Large intestine (tissue), 3 donors: ENCODE measurements at regions not wholly inside any gene's neighbourhood (a gene's known extent, or its start where the extent isn't known, plus 50 kb on each side); places are given as distances from the start of the nearest gene placed in this dataset.

Source experiments
- DNase-seq, 2 donors: peaks; one replicate each; pipeline versions ENCODE4 v3.0.0 to v3.0.0-alpha.2; 2013
- H3K27ac ChIP-seq: one replicate; pipeline ENCODE4 v1.5.1; 2013; ENCODE audit warnings: low read length
- H3K27me3 ChIP-seq: 2 replicates; pipeline ENCODE4 v1.6.1; 2013; ENCODE audit warnings: low read length; ENCODE audit not compliant: control insufficient read depth, insufficient read depth
- H3K36me3 ChIP-seq: 2 replicates; pipeline ENCODE4 v1.6.1; 2013; ENCODE audit warnings: low read length; ENCODE audit not compliant: control insufficient read depth, insufficient read depth
- H3K4me1 ChIP-seq: one replicate; pipeline ENCODE4 v1.6.1; 2013; ENCODE audit warnings: low read length; ENCODE audit not compliant: control insufficient read depth, insufficient read depth
- H3K4me3 ChIP-seq: one replicate; pipeline ENCODE4 v1.5.1; 2013; ENCODE audit warnings: low read length
- H3K9me3 ChIP-seq: one replicate; pipeline ENCODE4 v1.6.1; 2013; ENCODE audit warnings: mild to moderate bottlenecking, low read depth, low read length, moderate library complexity; ENCODE audit not compliant: control insufficient read depth
- WGBS: methylation state at CpG from one replicate; pipeline ENCODE4 v1.1.5; 2013; ENCODE audit warnings: low lambda C conversion rate; ENCODE audit not compliant: insufficient coverage; 5-methylcytosine and 5-hydroxymethylcytosine counted together

DNA sequence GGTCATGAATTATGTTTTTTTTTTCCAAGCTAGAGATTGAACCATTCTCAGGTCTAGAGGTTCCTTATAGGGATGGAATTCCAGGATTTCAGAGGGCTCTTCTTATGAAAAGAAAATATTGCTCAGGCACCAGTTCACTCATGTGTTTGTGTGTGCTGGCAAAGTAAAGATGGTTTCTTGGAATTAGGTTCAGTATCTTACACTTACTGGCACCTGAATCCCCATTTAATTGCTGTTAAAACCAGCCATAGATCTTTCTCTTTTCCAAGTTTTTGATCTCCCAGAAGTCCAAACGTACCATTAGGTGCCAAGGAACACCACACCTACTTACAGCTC is 508.4 kb downstream of the CDH26 start:
- no peak overlapping the region for H3K27ac ChIP-seq
- no CpG with 5 or more reads among the region's 1 CpG for WGBS
- H3K27me3 ChIP-seq, result no peaks in the 10 kb centered on the region
- no peaks in the 10 kb centered on the region for H3K9me3 ChIP-seq
- no peaks in the 10 kb centered on the region for H3K36me3 ChIP-seq
- no peak for DNase-seq
- H3K4me3 ChIP-seq, result no peak overlapping the region
- no peaks in the 10 kb centered on the region for H3K4me1 ChIP-seq

DNA sequence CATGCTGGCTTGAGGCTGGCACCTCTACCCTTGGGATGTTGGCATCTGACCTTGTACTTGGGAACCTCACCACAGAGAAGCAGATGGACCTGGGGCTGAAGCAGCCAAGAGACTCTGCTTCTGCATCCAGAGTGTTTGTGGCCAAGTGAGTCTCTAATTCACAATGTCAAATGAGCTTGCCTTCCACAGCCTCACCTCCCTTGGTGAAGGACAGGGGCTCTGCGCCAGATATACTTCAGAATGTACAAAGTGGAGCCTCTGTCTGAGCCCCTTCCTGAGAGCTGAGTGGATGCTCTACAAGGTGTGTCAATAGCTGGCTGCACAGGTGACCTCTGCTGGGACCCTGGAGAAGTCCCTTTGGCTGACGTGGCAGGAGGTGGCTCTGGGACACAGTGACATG is 508.9 kb downstream of the CDH26 start:
- WGBS, result no CpG with 5 or more reads among the region's 2 CpGs
- Histone ChIP-seq H3K4me1 (no peaks in the 10 kb centered on the region), H3K36me3 (no peaks in the 10 kb centered on the region), H3K27me3 (no peaks in the 10 kb centered on the region), H3K27ac (no peak overlapping the region), H3K4me3 (no peak overlapping the region), H3K9me3 (no peaks in the 10 kb centered on the region)
- no peak for DNase-seq

DNA sequence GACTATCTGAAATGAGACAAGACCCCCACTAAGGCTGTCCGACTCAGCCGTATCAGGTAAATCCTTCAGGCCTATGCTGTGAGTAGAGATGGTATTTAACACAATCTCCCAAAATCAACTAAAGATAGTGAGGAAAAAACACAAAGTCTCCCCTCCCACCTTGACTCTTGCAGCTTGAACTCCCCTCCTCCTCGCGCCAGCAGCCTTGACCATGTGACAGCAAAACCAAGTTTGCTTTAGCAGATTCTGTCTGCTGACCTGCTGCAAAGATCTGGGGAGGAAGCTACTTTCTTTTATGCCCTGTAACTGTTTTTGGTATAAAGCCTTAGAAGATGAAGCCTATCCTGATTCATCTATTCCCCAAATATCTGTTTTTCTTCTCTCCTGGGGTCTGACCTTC is 509.5 kb downstream of the CDH26 start:
- no peak overlapping the region for H3K4me3 ChIP-seq
- H3K27ac ChIP-seq, result no peak overlapping the region
- no CpG with 5 or more reads among the region's 4 CpGs for WGBS
- H3K27me3 ChIP-seq, result no peaks in the 10 kb centered on the region
- no peaks in the 10 kb centered on the region for H3K4me1 ChIP-seq
- DNase-seq, result no peak
- H3K36me3 ChIP-seq, result no peaks in the 10 kb centered on the region
- H3K9me3 ChIP-seq, result no peaks in the 10 kb centered on the region

DNA sequence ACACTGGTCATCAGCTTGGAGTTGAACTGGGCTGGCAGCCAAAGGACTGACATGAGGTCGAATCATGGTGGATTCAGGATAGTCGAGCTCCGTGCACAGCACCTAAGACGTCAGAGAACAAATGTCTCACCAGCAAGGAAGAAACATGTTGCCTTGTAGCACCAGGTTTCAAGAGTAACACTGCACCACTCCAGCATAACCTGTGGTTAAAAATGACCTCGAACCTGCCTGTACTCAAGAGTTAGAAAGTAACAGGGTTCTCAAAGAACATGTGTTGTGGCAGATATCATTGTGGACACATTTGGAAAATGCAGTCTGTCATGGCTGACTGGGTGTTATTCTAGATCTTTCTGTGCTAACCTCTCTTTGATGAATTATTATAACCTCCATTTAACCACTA is 511.6 kb downstream of the CDH26 start:
- no peaks in the 10 kb centered on the region for H3K27me3 ChIP-seq
- H3K4me3 ChIP-seq, result no peak overlapping the region
- H3K4me1 ChIP-seq, result no peaks in the 10 kb centered on the region
- no CpG with 5 or more reads among the region's 5 CpGs for WGBS
- H3K36me3 ChIP-seq, result no peaks in the 10 kb centered on the region
- no peak for DNase-seq
- H3K9me3 ChIP-seq, result no peaks in the 10 kb centered on the region
- H3K27ac ChIP-seq, result no peak overlapping the region

DNA sequence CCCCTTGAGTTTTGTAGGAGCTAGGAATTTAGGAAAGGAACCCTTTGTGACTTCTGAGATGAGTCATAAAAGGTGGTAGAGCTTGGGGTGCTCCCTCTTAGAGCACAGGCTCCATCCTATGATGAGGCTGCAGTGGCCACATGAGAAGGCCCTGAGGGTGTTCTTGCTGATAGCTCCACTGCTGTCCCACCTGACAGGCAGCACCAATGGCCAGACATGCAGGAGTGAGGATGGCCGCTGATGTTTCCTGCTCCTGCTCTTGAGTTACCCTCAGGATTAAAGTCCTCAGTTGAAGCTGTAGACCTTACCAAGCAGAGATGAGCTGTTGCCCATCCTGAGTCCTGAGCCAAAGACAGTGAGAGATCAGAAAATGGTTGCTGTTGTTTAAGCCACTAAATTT is 512.1 kb downstream of the CDH26 start:
- no peak for DNase-seq

DNA sequence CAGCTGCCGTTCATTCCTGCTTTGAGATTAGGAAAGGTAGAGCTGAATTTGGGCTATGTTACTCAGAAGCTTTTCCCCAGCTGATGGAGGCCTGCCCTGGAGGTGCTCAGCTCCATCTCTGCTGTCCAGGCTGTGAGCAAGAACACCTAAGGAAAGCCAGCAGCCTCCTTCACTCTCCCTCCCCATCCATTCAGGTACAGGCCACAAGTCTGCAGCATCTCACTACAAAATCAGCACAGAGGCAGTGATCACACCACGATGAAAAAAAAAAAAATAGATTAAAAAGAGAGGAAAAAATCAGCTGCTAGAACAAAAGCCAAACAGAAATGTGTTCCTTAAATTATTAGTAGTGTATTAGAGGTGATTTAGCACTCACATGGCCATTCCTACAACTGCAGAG is 515.0 kb downstream of the CDH26 start:
- no peak overlapping the region for H3K4me3 ChIP-seq
- 50% methylated on average over 1 of the region's 2 CpGs for WGBS
- no peak for DNase-seq
- no peaks in the 10 kb centered on the region for H3K9me3 ChIP-seq
- H3K27ac ChIP-seq, result no peak overlapping the region
- no peaks in the 10 kb centered on the region for H3K36me3 ChIP-seq
- no peaks in the 10 kb centered on the region for H3K4me1 ChIP-seq
- H3K27me3 ChIP-seq, result no peaks in the 10 kb centered on the region

More for the DNA sequence above, 512.1 kb downstream of the CDH26 start:
- Histone ChIP-seq H3K4me1 (no peaks in the 10 kb centered on the region), H3K9me3 (no peaks in the 10 kb centered on the region), H3K27ac (no peak overlapping the region), H3K36me3 (no peaks in the 10 kb centered on the region), H3K27me3 (no peaks in the 10 kb centered on the region), H3K4me3 (no peak overlapping the region)
- WGBS, result no CpG with 5 or more reads among the region's 1 CpG

DNA sequence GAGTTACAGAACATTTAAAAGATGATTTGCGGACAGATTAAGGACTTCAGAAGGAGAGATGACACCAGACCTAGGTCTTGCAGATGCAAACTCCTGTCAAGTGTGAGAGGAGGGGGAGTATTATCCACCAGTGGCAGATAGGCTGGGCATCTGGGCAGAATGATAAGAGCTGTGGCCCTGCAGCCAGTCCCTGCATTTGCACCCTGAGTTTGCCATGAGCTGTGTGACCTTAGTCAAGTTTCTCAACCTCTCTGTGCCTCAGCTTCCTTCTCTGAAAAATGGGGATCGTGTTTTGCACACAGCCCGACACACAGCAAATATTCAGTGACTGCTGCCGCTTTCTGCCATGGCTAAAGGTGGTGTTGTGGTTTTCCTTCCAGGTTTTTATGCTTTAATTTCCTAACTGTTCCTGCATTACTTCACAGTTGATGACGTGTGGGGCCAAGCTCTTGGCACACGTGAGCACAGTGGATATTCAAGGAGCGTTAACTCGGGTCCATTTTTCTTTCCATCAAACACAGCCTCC is 516.2 kb downstream of the CDH26 start:
- Histone ChIP-seq H3K4me3 (no peak overlapping the region), H3K9me3 (no peaks in the 10 kb centered on the region), H3K36me3 (no peaks in the 10 kb centered on the region), H3K4me1 (no peaks in the 10 kb centered on the region), H3K27ac (no peak overlapping the region), H3K27me3 (no peaks in the 10 kb centered on the region)
- WGBS, result 100% methylated on average over 1 of the region's 8 CpGs
- no peak for DNase-seq

DNA sequence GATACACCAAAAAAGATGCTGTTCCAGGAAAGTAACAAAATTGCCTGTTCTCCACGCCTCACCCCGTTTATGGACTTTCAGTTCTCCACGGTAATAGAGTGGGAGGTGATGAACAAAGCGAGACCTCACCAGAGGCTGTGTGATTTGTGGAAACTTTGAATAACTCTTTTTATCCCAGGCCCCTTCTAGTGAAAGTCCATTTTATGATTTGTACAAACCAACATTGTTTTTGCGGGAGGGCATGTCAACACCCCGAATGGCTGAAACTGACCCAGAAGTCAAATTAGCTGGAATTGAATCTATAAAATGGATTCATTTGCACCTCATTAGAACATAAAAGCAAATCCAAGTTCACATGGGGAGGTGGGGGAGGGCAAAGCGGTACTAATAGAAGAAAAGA is 517.8 kb downstream of the CDH26 start:
- Histone ChIP-seq H3K4me1 (no peaks in the 10 kb centered on the region), H3K36me3 (no peaks in the 10 kb centered on the region), H3K4me3 (no peak overlapping the region), H3K27me3 (no peaks in the 10 kb centered on the region), H3K9me3 (no peaks in the 10 kb centered on the region), H3K27ac (no peak overlapping the region)
- 80% methylated on average over 1 of the region's 7 CpGs for WGBS
- no peak for DNase-seq

DNA sequence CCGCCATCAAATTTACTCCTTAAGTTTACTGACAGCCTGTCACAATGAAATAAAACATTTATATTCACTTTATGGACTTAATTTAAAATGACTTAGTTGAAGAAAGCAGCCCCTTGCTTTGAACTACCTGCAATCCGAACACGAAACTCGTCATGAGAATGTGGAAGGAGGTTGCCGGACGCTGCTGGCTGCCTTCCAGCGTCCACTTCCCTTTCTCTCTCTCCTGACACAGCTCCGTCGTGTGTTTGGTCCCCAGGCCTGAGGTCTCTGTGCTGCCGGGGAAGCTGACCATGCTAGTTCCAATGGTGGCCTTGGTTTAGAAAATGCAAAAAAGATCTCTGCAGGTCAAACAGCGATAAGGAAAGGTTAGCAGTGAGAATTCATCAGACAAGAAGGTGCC is 519.7 kb downstream of the CDH26 start:
- H3K9me3 ChIP-seq, result no peaks in the 10 kb centered on the region
- 100% methylated on average over 1 of the region's 11 CpGs for WGBS
- H3K36me3 ChIP-seq, result no peaks in the 10 kb centered on the region
- H3K27me3 ChIP-seq, result no peaks in the 10 kb centered on the region
- DNase-seq, result no peak
- no peaks in the 10 kb centered on the region for H3K4me1 ChIP-seq
- H3K27ac ChIP-seq, result no peak overlapping the region
- no peak overlapping the region for H3K4me3 ChIP-seq

DNA sequence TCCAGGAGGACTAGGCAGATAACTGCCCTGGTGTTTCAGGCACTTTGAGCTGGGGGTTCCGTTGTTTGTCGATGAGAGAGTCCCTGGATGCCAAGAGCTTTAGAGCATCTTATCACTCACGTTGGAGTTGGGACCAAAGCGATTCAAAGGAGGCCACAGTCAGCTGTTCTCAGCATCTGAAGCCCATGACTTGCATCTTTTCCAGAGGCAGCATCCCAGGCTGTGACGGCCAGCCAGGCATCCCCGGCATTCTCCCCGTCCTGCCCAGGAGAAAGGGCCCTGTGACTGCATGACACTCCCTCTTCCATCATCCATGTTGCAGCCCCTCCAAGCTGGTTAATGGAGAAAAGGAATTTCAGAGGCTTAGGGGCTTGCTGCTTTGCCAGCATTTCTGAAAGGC is 520.3 kb downstream of the CDH26 start:
- H3K4me3 ChIP-seq, result no peak overlapping the region
- H3K27ac ChIP-seq, result no peak overlapping the region
- WGBS, result no CpG with 5 or more reads among the region's 7 CpGs
- H3K27me3 ChIP-seq, result no peaks in the 10 kb centered on the region
- DNase-seq, result no peak
- H3K4me1 ChIP-seq, result no peaks in the 10 kb centered on the region
- H3K9me3 ChIP-seq, result no peaks in the 10 kb centered on the region
- no peaks in the 10 kb centered on the region for H3K36me3 ChIP-seq

DNA sequence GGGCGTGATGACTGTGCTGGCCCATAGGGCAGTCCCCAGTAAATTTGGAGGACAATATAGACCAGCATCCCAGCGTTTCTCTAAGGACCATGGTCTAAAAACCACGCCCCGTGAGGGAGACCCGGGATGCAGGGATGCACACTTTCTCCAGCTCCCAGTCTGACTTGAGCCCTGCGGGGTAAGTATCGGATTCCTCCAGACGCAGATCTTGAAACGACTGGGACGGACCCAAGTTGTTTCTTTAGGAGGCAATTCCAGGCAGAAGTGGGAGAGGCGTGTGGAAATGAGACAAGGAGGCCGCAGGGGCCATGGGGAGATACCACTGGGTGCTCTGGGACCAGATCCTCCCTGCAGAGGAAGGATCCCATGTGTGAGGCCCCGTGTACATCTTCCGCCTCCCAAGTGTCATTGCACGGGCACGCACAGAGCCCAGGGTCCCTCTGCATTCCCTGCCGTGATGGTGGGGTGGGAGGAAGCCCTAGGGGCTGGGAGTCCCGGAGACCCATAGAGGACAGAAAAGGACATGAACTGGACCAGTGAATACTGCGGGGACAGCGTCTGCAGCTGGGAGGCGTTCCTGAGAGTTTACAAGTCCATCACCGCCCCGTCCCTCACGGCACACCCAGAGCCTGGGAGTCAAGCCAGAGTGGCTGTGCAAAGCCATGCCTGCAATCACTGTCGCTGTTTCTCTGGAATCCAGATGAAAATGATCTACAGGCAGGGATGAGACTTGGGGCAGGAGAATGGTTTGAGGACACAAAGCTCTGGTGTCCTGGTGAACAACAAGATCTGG is 522.9 kb downstream of the CDH26 start:
- Histone ChIP-seq H3K27me3 (no peaks in the 10 kb centered on the region), H3K27ac (no peak overlapping the region), H3K36me3 (no peaks in the 10 kb centered on the region), H3K4me1 (no peaks in the 10 kb centered on the region), H3K9me3 (no peaks in the 10 kb centered on the region), H3K4me3 (no peak overlapping the region)
- no peak for DNase-seq
- WGBS, result no CpG with 5 or more reads among the region's 25 CpGs
